ENCODE measurements at regions not wholly inside any gene's neighbourhood (a gene's known extent, or its start where the extent isn't known, plus 50 kb on each side); places are given as distances from the start of the nearest gene placed in this dataset.

DNA sequence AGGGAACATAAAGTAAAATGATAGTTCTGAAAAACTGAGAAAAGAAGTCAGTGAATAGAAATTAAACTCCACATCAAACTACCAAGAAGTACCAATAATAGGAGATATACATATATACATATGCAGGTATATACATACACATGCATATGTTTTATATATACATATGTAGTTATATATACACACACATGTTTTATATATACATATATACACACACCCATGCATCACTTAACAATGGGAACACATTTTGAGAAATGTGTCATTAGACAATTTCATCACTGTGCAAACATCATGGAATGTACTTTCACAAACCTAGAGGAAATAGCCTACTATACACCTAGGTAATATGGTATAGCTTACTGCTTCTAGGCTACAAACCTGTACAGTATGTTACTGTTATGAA, 626.8 kb upstream of the PCDH9 start:
- Histone ChIP-seq H3K23me2 (ENCODE audit: low read depth, low read length) (no peaks in the 10 kb centered on the region), H3K79me1 (ENCODE audit: low read depth, low read length) (no peaks in the 10 kb centered on the region), H3K79me2 (ENCODE audit: control insufficient read depth in 1 of 2, insufficient read depth in 2 of 2, low read length in 2 of 2) (no peaks in the 10 kb centered on the region), H3K4me3 (ENCODE audit: extremely low read depth in 1 of 4, insufficient read depth in 2 of 4, low read depth in 3 of 4, low read length in 4 of 4) (no peak overlapping the region), H3K56ac (replicated peaks; ENCODE audit: insufficient read length, low read depth, low read length) (no peak overlapping the region), H3K4me1 (replicated peaks in 1 of 4; ENCODE audit: control insufficient read depth in 3 of 4, insufficient read depth in 4 of 4, low read length in 3 of 4) (peaks cover 2 to 3% (median 2%) of the 10 kb centered on the region in 4 experiments; a peak in 5 of 7 replicates), H3K27me3 (replicated peaks in 1 of 4; ENCODE audit: control insufficient read depth in 3 of 4, extremely low read depth in 1 of 4, insufficient read depth in 3 of 4, low read length in 3 of 4) (no peaks in the 10 kb centered on the region), H4K8ac (ENCODE audit: extremely low read depth, insufficient read depth, low read length) (no peak overlapping the region), H4K91ac (replicated peaks; ENCODE audit: insufficient read length, low read length) (no peak overlapping the region), H3K18ac (ENCODE audit: extremely low read depth, low read length) (no peak overlapping the region), H3K36me3 (ENCODE audit: control insufficient read depth in 2 of 4, insufficient read depth in 4 of 4, low read length in 3 of 4) (no peaks in the 10 kb centered on the region), H2BK12ac (ENCODE audit: low read depth, low read length) (no peak overlapping the region), H2BK5ac (ENCODE audit: low read depth, low read length) (no peak overlapping the region), H3K4me2 (ENCODE audit: insufficient read depth in 1 of 2, low read depth in 2 of 2, low read length in 2 of 2) (no peak overlapping the region), H2AFZ (ENCODE audit: low read length) (no peak overlapping the region), H2BK120ac (replicated peaks; ENCODE audit: low read depth, low read length) (no peak overlapping the region), H3K4ac (replicated peaks; ENCODE audit: insufficient read length, low read depth, low read length) (no peak overlapping the region), H3K14ac (ENCODE audit: insufficient read length) (no peak overlapping the region), H2BK20ac (ENCODE audit: low read length) (no peak overlapping the region), H3K23ac (ENCODE audit: insufficient read length) (no peak overlapping the region), H2BK15ac (ENCODE audit: low read length) (no peak overlapping the region), H3K9me3 (ENCODE audit: insufficient read depth in 2 of 2, low read depth in 1 of 2, low read length in 1 of 2) (no peaks in the 10 kb centered on the region), H3K9ac (replicated peaks in 1 of 4; ENCODE audit: extremely low read depth in 1 of 4, low read depth in 3 of 4, low read length in 3 of 4) (no peak overlapping the region), H4K5ac (ENCODE audit: insufficient read length, low read depth, low read length) (no peak overlapping the region), H4K20me1 (replicated peaks in 1 of 2; ENCODE audit: control insufficient read depth in 1 of 2, insufficient read depth in 2 of 2, low read length in 2 of 2) (no peaks in the 10 kb centered on the region), H3K27ac (ENCODE audit: low read depth, low read length) (no peak overlapping the region), H2AK5ac (ENCODE audit: low read depth, low read length) (no peak overlapping the region)
- TF ChIP-seq EP300 (IDR thresholded peaks at IDR 0.05; ENCODE audit: borderline replicate concordance in 1 of 2, low read depth in 2 of 2, low read length in 2 of 2) (no peak), TEAD4 (IDR thresholded peaks at IDR 0.05; ENCODE audit: low read depth, low read length) (no peak), SIN3A (conservative IDR thresholded peaks at IDR 0.05 in 1 of 2, IDR thresholded peaks at IDR 0.05 in 1 of 2; ENCODE audit: low read depth in 1 of 2, low read length in 2 of 2) (no peak), FOSL1 (IDR thresholded peaks at IDR 0.05; ENCODE audit: insufficient read depth, low read depth, low read length) (no peak), CTBP2 (IDR thresholded peaks at IDR 0.05; ENCODE audit: borderline replicate concordance, insufficient read depth, insufficient read length, low read length) (no peak), POU5F1 (IDR thresholded peaks at IDR 0.05; ENCODE audit: low read depth, low read length) (no peak), SIX5 (IDR thresholded peaks at IDR 0.05; ENCODE audit: low read depth, low read length) (no peak), TCF12 (IDR thresholded peaks at IDR 0.05; ENCODE audit: low read depth, low read length) (no peak), RXRA (IDR thresholded peaks at IDR 0.05; ENCODE audit: insufficient read depth, low read depth, low read length) (no peak), MAFK (IDR thresholded peaks at IDR 0.05; ENCODE audit: low read depth, low read length) (no peak), POLR2A (IDR thresholded peaks at IDR 0.05; ENCODE audit: control extremely low read depth in 1 of 2, low read depth in 2 of 2, low read length in 2 of 2) (no peak), CHD2 (IDR thresholded peaks at IDR 0.05; ENCODE audit: low read length) (no peak)
- TF ChIP-seq, protein P1, sequence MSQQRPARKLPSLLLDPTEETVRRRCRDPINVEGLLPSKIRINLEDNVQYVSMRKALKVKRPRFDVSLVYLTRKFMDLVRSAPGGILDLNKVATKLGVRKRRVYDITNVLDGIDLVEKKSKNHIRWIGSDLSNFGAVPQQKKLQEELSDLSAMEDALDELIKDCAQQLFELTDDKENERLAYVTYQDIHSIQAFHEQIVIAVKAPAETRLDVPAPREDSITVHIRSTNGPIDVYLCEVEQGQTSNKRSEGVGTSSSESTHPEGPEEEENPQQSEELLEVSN (IDR thresholded peaks at IDR 0.05) = no peak
- ChIA-PET CTCF (ENCODE audit: partially characterized antibody) (no interaction called here), POLR2A (ENCODE audit: partially characterized antibody) (no interaction called here)
- no peak for FAIRE-seq
- no peak for DNase-seq (ENCODE audit: low read depth in 1 of 2, low spot score in 2 of 2)

All from H1 (cell line).